A549 (cell line): ENCODE measurements at regions not wholly inside any gene's neighbourhood (a gene's known extent, or its start where the extent isn't known, plus 50 kb on each side); places are given as distances from the start of the nearest gene placed in this dataset.

Experiments
- EP300 ChIP-seq, 2 experiments: fragments of >200 bp; sonication (Bioruptor Twin); formaldehyde crosslinking; IDR thresholded peaks; 2 replicates in 1 of 2; 3 replicates in 1 of 2; pipeline ENCODE4 v1.6.1; 2016 to 2017
- NPAS2 ChIP-seq: fragments of 250-450 bp; sonication (Bioruptor Pico); IDR thresholded peaks from 2 replicates; pipeline ENCODE4 v1.8.0; 2022; ENCODE audit warnings: mild to moderate bottlenecking, moderate library complexity, borderline replicate concordance
- TFCP2L1 ChIP-seq: fragments of 250-450 bp; sonication (Bioruptor Pico); IDR thresholded peaks from 2 replicates; pipeline ENCODE4 v1.5.0; 2021; ENCODE audit warnings: mild to moderate bottlenecking
- TF ChIP-seq, protein P1 (sequence below): fragments of 200-600 bp; sonication (generic); IDR thresholded peaks from 2 replicates; pipeline ENCODE4 v1.6.1; 2016; ENCODE audit warnings: antibody characterized with exemption, mild to moderate bottlenecking, moderate library complexity
- TF ChIP-seq, protein P2 (sequence below): IDR thresholded peaks from 2 replicates; pipeline ENCODE4 v1.6.1; 2012
- TF ChIP-seq, protein P3 (sequence below): fragments of >200 bp; sonication (Bioruptor Twin); formaldehyde crosslinking; IDR thresholded peaks from 3 replicates; pipeline ENCODE4 v1.5.1; 2016

DNA sequence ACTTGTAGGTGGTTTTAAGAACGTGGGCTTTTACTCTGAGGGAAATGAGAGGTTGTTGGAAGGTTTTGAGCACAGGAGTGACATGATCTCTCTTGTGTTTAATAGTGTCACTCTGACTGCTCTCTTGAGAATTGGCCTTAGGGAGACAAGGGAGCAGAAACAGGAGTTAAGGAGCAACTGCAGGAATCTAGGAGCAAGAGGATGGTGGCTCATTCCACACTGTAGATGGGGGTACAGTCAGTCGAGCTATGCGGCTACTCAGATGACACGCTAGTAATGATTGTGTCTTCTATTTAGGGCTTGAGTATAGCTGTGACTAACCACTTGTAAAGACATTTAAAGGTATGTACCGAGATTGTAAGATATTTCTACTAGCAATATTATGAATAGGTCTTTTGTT is 87.4 kb downstream of the RPRM start:
- TF ChIP-seq NPAS2 (CRISPR knock-in tag) (no peak), EP300 (IDR thresholded peaks at IDR 0.05) (no peak), TFCP2L1 (CRISPR knock-in tag) (no peak)
- TF ChIP-seq, protein P1, sequence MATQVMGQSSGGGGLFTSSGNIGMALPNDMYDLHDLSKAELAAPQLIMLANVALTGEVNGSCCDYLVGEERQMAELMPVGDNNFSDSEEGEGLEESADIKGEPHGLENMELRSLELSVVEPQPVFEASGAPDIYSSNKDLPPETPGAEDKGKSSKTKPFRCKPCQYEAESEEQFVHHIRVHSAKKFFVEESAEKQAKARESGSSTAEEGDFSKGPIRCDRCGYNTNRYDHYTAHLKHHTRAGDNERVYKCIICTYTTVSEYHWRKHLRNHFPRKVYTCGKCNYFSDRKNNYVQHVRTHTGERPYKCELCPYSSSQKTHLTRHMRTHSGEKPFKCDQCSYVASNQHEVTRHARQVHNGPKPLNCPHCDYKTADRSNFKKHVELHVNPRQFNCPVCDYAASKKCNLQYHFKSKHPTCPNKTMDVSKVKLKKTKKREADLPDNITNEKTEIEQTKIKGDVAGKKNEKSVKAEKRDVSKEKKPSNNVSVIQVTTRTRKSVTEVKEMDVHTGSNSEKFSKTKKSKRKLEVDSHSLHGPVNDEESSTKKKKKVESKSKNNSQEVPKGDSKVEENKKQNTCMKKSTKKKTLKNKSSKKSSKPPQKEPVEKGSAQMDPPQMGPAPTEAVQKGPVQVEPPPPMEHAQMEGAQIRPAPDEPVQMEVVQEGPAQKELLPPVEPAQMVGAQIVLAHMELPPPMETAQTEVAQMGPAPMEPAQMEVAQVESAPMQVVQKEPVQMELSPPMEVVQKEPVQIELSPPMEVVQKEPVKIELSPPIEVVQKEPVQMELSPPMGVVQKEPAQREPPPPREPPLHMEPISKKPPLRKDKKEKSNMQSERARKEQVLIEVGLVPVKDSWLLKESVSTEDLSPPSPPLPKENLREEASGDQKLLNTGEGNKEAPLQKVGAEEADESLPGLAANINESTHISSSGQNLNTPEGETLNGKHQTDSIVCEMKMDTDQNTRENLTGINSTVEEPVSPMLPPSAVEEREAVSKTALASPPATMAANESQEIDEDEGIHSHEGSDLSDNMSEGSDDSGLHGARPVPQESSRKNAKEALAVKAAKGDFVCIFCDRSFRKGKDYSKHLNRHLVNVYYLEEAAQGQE = no peak
- TF ChIP-seq, protein P2, sequence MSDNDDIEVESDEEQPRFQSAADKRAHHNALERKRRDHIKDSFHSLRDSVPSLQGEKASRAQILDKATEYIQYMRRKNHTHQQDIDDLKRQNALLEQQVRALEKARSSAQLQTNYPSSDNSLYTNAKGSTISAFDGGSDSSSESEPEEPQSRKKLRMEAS = no peak
- TF ChIP-seq, protein P3, sequence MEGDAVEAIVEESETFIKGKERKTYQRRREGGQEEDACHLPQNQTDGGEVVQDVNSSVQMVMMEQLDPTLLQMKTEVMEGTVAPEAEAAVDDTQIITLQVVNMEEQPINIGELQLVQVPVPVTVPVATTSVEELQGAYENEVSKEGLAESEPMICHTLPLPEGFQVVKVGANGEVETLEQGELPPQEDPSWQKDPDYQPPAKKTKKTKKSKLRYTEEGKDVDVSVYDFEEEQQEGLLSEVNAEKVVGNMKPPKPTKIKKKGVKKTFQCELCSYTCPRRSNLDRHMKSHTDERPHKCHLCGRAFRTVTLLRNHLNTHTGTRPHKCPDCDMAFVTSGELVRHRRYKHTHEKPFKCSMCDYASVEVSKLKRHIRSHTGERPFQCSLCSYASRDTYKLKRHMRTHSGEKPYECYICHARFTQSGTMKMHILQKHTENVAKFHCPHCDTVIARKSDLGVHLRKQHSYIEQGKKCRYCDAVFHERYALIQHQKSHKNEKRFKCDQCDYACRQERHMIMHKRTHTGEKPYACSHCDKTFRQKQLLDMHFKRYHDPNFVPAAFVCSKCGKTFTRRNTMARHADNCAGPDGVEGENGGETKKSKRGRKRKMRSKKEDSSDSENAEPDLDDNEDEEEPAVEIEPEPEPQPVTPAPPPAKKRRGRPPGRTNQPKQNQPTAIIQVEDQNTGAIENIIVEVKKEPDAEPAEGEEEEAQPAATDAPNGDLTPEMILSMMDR = no peak
